B cell (primary cell): ENCODE measurements at regions not wholly inside any gene's neighbourhood (a gene's known extent, or its start where the extent isn't known, plus 50 kb on each side); places are given as distances from the start of the nearest gene placed in this dataset.

Experiments used
- ATAC-seq: fragments of 200-7000 bp; cut with Tn5 transposase; one replicate; pipeline ENCODE4 v1.10.0; 2021; ENCODE audit warnings: low read depth, mild to moderate bottlenecking, moderate number of reproducible peaks, moderate library complexity
- CTCF ChIA-PET: fragments of 350-600 bp; sonication (Branson Sonifier 250); formaldehyde crosslinking; loops from one replicate; lab custom pipeline; 2021; ENCODE audit warnings: antibody characterized with exemption, inconsistent platforms; lab: Charles Lee
- POLR2A ChIA-PET: fragments of 350-600 bp; sonication (Branson Sonifier 250); formaldehyde crosslinking; loops from one replicate; lab custom pipeline; 2021; ENCODE audit warnings: antibody characterized with exemption; lab: Charles Lee
- DNase-seq: peaks from one replicate; pipeline ENCODE4 v3.0.0; 2013
- H2AFZ ChIP-seq: 2 replicates; pipeline ENCODE4 v1.6.1; 2012; ENCODE audit warnings: mild to moderate bottlenecking, low read depth, low read length; ENCODE audit not compliant: insufficient read depth, poor library complexity, severe bottlenecking
- H3K27ac ChIP-seq, 2 donors: 1 replicate in 1 of 2; 2 replicates in 1 of 2; pipeline ENCODE4 v1.5.1; 2012 to 2013; ENCODE audit warnings: low read length in 2 of 2, mild to moderate bottlenecking in 2 of 2, moderate library complexity in 1 of 2
- H3K27me3 ChIP-seq, 4 experiments: fragments of 200-600 bp in 1 of 4; sonication (generic) in 1 of 4; replicated peaks in 1 of 4; 1 replicate in 2 of 4; 2 replicates in 2 of 4; pipeline versions ENCODE4 v1.6.1 to v1.7.0; 2013 to 2016; ENCODE audit warnings: low read length in 3 of 4, mild to moderate bottlenecking in 2 of 4, mixed read lengths in 1 of 4, moderate library complexity in 1 of 4; ENCODE audit not compliant: insufficient read depth in 4 of 4, control insufficient read depth in 3 of 4; ENCODE audit errors: control extremely low read depth in 1 of 4
- H3K36me3 ChIP-seq, 2 experiments: replicated peaks in 1 of 2; 1 replicate in 1 of 2; 2 replicates in 1 of 2; pipeline versions ENCODE4 v1.6.1 to v1.7.1; 2013; ENCODE audit warnings: low read length in 1 of 2; ENCODE audit not compliant: insufficient read depth in 2 of 2, control insufficient read depth in 1 of 2; ENCODE audit errors: control extremely low read depth in 1 of 2, extremely low read depth in 1 of 2
- H3K4me1 ChIP-seq, 2 donors: fragments of 200-600 bp in 1 of 2; sonication (generic) in 1 of 2; 1 replicate in 1 of 2; 2 replicates in 1 of 2; pipeline versions ENCODE4 v1.5.1 to v1.6.1; 2013 to 2017; ENCODE audit warnings: low read length in 2 of 2; ENCODE audit not compliant: control insufficient read depth in 2 of 2, insufficient read depth in 2 of 2
- H3K4me2 ChIP-seq: replicated peaks from 2 replicates; pipeline ENCODE3; 2012; ENCODE audit warnings: mild to moderate bottlenecking, low read depth, low read length; ENCODE audit not compliant: poor library complexity, severe bottlenecking
- H3K4me3 ChIP-seq, 5 experiments: fragments of 200-600 bp in 1 of 5; sonication (generic) in 1 of 5; 1 replicate in 3 of 5; 2 replicates in 2 of 5; pipeline versions ENCODE4 v1.5.1 to v1.7.0; 2011 to 2016; ENCODE audit warnings: low read length in 4 of 5, mild to moderate bottlenecking in 4 of 5, low read depth in 2 of 5, control low read depth in 1 of 5, moderate library complexity in 1 of 5; ENCODE audit not compliant: insufficient read depth in 1 of 5; ENCODE audit errors: control extremely low read depth in 1 of 5, extremely low read depth in 1 of 5
- H3K79me2 ChIP-seq: fragments of 200-600 bp; sonication (generic); one replicate; pipeline ENCODE4 v1.6.0; 2016; ENCODE audit warnings: low read length; ENCODE audit not compliant: control insufficient read depth, insufficient read depth
- H3K9ac ChIP-seq: fragments of 200-600 bp; sonication (generic); 2 replicates; pipeline ENCODE4 v1.6.1; 2017; ENCODE audit warnings: mild to moderate bottlenecking, low read length, moderate library complexity
- H3K9me3 ChIP-seq, 3 donors: one replicate each; pipeline versions ENCODE4 v1.6.1 to v1.7.1; 2013; ENCODE audit warnings: low read length in 2 of 3; ENCODE audit not compliant: control insufficient read depth in 2 of 3, insufficient read depth in 1 of 3; ENCODE audit errors: control extremely low read depth in 1 of 3
- H4K20me1 ChIP-seq: 2 replicates; pipeline ENCODE4 v1.6.0; 2012; ENCODE audit warnings: mild to moderate bottlenecking, low read length; ENCODE audit not compliant: insufficient read depth, control insufficient read depth, poor library complexity, severe bottlenecking
- H3K27ac Mint-ChIP-seq: one replicate; pipeline ENCODE4 v1.8.0; 2021; ENCODE audit warnings: mixed read lengths
- H3K27me3 Mint-ChIP-seq: one replicate; pipeline ENCODE4 v1.8.0; 2021; ENCODE audit warnings: mixed read lengths
- H3K4me1 Mint-ChIP-seq: one replicate; pipeline ENCODE4 v1.8.0; 2021; ENCODE audit warnings: mixed read lengths
- H3K4me3 Mint-ChIP-seq: one replicate; pipeline ENCODE4 v1.8.0; 2021; ENCODE audit warnings: mixed read lengths
- H3K9me3 Mint-ChIP-seq: one replicate; pipeline ENCODE4 v1.8.0; 2022; ENCODE audit warnings: mixed read lengths; ENCODE audit not compliant: insufficient read depth
- EZH2 ChIP-seq: IDR thresholded peaks from 2 replicates; pipeline ENCODE4 v1.6.1; 2012; ENCODE audit warnings: borderline replicate concordance, low read depth, mild to moderate bottlenecking, moderate library complexity, low read length; ENCODE audit not compliant: insufficient read depth, poor library complexity, severe bottlenecking
- WGBS: methylation state at CpG from one replicate; pipeline ENCODE4 v1.1.5; 2013; ENCODE audit warnings: missing lambda C conversion rate; ENCODE audit not compliant: insufficient coverage; 5-methylcytosine and 5-hydroxymethylcytosine counted together
- intact Hi-C: fragments of 100-400 bp; cut with micrococcal nuclease; formaldehyde crosslinking; loops from one replicate; pipeline ENCODE4 v1.10.0; 2022
- TF ChIP-seq, protein P1 (sequence below): fragments of 200-600 bp; IDR thresholded peaks from one replicate; pipeline ENCODE4 v1.8.0; 2022; ENCODE audit warnings: antibody characterized with exemption, mild to moderate bottlenecking

DNA sequence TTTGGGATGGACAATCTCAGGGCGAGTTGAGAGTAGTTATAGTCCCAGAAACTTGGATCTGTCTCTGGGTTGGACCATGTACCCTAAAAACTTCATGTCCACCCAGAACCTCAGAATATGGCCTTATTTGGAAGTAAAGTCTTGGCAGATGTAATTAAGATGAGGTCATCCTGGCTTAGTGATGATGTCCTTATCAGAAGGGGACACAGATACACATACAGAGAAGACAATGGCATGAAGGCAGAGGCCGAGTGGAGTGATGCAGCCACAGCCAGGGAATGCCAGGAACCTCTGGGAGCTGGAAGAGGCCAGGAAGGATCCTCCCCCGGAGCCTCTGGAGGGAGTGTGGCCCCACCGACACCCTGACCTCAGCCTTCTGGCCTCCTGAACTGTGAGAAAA is 61.2 kb upstream of the STX18 start:
- Histone ChIP-seq H3K27me3 (no peaks in the 10 kb centered on the region), H3K9me3 (no peaks in the 10 kb centered on the region), H4K20me1 (no peaks in the 10 kb centered on the region), H3K27ac (no peak overlapping the region), H3K79me2 (no peaks in the 10 kb centered on the region), H3K4me1 (no peaks in the 10 kb centered on the region), H3K4me2 (no peak overlapping the region), H3K36me3 (no peaks in the 10 kb centered on the region), H3K9ac (no peak overlapping the region), H2AFZ (no peak overlapping the region), H3K4me3 (no peak overlapping the region)
- H3K27ac Mint-ChIP-seq: no peak overlapping the region
- POLR2A ChIA-PET: no interaction called here
- ATAC-seq: no peak
- H3K4me3 Mint-ChIP-seq: no peak overlapping the region
- no peak for TF ChIP-seq EZH2
- TF ChIP-seq, protein P1, sequence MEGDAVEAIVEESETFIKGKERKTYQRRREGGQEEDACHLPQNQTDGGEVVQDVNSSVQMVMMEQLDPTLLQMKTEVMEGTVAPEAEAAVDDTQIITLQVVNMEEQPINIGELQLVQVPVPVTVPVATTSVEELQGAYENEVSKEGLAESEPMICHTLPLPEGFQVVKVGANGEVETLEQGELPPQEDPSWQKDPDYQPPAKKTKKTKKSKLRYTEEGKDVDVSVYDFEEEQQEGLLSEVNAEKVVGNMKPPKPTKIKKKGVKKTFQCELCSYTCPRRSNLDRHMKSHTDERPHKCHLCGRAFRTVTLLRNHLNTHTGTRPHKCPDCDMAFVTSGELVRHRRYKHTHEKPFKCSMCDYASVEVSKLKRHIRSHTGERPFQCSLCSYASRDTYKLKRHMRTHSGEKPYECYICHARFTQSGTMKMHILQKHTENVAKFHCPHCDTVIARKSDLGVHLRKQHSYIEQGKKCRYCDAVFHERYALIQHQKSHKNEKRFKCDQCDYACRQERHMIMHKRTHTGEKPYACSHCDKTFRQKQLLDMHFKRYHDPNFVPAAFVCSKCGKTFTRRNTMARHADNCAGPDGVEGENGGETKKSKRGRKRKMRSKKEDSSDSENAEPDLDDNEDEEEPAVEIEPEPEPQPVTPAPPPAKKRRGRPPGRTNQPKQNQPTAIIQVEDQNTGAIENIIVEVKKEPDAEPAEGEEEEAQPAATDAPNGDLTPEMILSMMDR: no peak
- WGBS: 100% methylated on average over 3 of the region's 4 CpGs
- no peaks in the 10 kb centered on the region for H3K27me3 Mint-ChIP-seq
- DNase-seq: no peak
- H3K9me3 Mint-ChIP-seq: no peaks in the 10 kb centered on the region
- CTCF ChIA-PET: no interaction called here
- no peaks in the 10 kb centered on the region for H3K4me1 Mint-ChIP-seq
- intact Hi-C loops: no loop called here

DNA sequence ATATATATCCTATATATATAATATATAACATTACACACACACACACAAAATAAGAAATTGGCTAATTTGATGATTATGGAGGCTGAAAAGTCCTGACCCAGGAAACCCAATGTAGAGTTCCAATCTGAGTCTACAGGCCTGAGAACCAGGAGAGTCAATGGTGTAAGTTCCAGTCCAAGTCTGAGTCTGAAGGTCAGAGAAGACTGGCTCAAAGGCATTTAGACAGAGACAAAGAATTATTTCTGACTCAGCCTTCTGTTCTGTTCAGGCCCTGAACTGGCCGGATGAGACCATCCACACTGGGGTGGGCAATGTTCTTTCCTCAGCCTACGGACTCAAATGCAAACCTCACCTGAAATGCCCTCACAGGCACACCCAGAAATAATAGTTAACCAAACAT is 60.6 kb upstream of the STX18 start:
- Mint-ChIP-seq H3K27ac (no peak overlapping the region), H3K4me3 (no peak overlapping the region), H3K27me3 (no peaks in the 10 kb centered on the region), H3K9me3 (no peaks in the 10 kb centered on the region), H3K4me1 (no peaks in the 10 kb centered on the region)
- Histone ChIP-seq H3K27ac (no peak overlapping the region), H3K4me2 (no peak overlapping the region), H2AFZ (no peak overlapping the region), H4K20me1 (no peaks in the 10 kb centered on the region), H3K79me2 (no peaks in the 10 kb centered on the region), H3K9ac (no peak overlapping the region), H3K4me3 (no peak overlapping the region), H3K27me3 (no peaks in the 10 kb centered on the region), H3K9me3 (no peaks in the 10 kb centered on the region), H3K36me3 (no peaks in the 10 kb centered on the region), H3K4me1 (no peaks in the 10 kb centered on the region)
- ATAC-seq (no peak), DNase-seq (no peak)
- TF ChIP-seq, protein P1: no peak
- TF ChIP-seq EZH2: no peak
- POLR2A ChIA-PET: no interaction called here
- CTCF ChIA-PET: no interaction called here
- 81% methylated on average over 2 of the region's 2 CpGs for WGBS
- intact Hi-C loops: no loop called here
